Activated B cell treated with CpG ODN at 0.5 μM for 24 hours (primary cell): ENCODE measurements at regions not wholly inside any gene's neighbourhood (a gene's known extent, or its start where the extent isn't known, plus 50 kb on each side); places are given as distances from the start of the nearest gene placed in this dataset.

Experiments used
- ATAC-seq: fragments of 200-7000 bp; cut with Tn5 transposase; one replicate; pipeline ENCODE4 v1.10.0; 2021; ENCODE audit warnings: low read depth, mild to moderate bottlenecking, moderate library complexity
- CTCF ChIA-PET: fragments of 350-600 bp; sonication (Branson Sonifier 250); formaldehyde crosslinking; loops from one replicate; lab custom pipeline; 2021; ENCODE audit warnings: antibody characterized with exemption; lab: Charles Lee
- POLR2A ChIA-PET: fragments of 350-600 bp; sonication (Branson Sonifier 250); formaldehyde crosslinking; loops from one replicate; lab custom pipeline; 2021; ENCODE audit warnings: antibody characterized with exemption; lab: Charles Lee
- DNase-seq: peaks from one replicate; pipeline ENCODE4 v3.0.0; 2022
- H3K27ac Mint-ChIP-seq: one replicate; pipeline ENCODE4 v1.8.0; 2020; ENCODE audit warnings: mixed read lengths
- H3K27me3 Mint-ChIP-seq: one replicate; pipeline ENCODE4 v1.8.0; 2021; ENCODE audit warnings: mixed read lengths
- H3K36me3 Mint-ChIP-seq: one replicate; pipeline ENCODE4 v1.8.0; 2021; ENCODE audit warnings: low read depth, mixed read lengths
- H3K4me1 Mint-ChIP-seq: one replicate; pipeline ENCODE4 v1.8.0; 2021; ENCODE audit warnings: mixed read lengths
- H3K4me3 Mint-ChIP-seq: one replicate; pipeline ENCODE4 v1.8.0; 2020; ENCODE audit warnings: mild to moderate bottlenecking, mixed read lengths
- H3K9me3 Mint-ChIP-seq: one replicate; pipeline ENCODE4 v1.8.0; 2020; ENCODE audit warnings: mixed read lengths
- intact Hi-C: fragments of 100-400 bp; cut with micrococcal nuclease; formaldehyde crosslinking; loops from one replicate; pipeline ENCODE4 v1.15.1; 2024
- TF ChIP-seq, protein P1 (sequence below): fragments of 200-600 bp; IDR thresholded peaks from one replicate; pipeline ENCODE4 v1.8.0; 2022; ENCODE audit warnings: antibody characterized with exemption, mild to moderate bottlenecking

- H3K27me3 Mint-ChIP-seq: peaks cover 3% of the 10 kb centered on the region
- no peak overlapping the region for H3K27ac Mint-ChIP-seq
- ATAC-seq (no peak), DNase-seq (no peak)
- no peaks in the 10 kb centered on the region for H3K9me3 Mint-ChIP-seq
- H3K4me3 Mint-ChIP-seq: no peak overlapping the region
- POLR2A ChIA-PET: no interaction called here
- intact Hi-C loops: no loop called here
- no peaks in the 10 kb centered on the region for H3K36me3 Mint-ChIP-seq
- CTCF ChIA-PET: no interaction called here
- TF ChIP-seq, protein P1, sequence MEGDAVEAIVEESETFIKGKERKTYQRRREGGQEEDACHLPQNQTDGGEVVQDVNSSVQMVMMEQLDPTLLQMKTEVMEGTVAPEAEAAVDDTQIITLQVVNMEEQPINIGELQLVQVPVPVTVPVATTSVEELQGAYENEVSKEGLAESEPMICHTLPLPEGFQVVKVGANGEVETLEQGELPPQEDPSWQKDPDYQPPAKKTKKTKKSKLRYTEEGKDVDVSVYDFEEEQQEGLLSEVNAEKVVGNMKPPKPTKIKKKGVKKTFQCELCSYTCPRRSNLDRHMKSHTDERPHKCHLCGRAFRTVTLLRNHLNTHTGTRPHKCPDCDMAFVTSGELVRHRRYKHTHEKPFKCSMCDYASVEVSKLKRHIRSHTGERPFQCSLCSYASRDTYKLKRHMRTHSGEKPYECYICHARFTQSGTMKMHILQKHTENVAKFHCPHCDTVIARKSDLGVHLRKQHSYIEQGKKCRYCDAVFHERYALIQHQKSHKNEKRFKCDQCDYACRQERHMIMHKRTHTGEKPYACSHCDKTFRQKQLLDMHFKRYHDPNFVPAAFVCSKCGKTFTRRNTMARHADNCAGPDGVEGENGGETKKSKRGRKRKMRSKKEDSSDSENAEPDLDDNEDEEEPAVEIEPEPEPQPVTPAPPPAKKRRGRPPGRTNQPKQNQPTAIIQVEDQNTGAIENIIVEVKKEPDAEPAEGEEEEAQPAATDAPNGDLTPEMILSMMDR: no peak
- H3K4me1 Mint-ChIP-seq: no peaks in the 10 kb centered on the region
These were observed 90.1 kb downstream of the SREK1 start for GRCh38 chr5:66234241-66234640.

DNA sequence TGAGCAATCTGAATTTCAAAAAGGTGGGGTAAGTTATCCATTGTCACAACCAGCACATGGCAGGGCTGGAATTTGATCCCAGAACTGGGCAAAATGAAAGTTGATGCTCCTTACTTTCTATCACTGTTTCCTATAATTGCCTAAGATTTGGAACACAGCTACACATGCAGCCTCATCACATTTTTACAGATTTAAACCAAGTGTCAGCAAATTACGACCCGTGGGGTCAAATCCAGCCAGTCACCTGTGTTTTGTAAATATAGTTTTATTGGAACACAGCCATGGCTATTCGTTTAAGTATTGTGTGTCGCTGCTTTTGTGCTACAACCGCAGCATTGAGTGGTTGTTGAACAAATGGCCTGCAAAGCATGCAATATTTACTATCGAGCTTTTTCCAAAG is 94.3 kb downstream of the SREK1 start:
- ChIA-PET POLR2A (no interaction called here), CTCF (no interaction called here)
- DNase-seq (no peak), ATAC-seq (no peak)
- no peak overlapping the region for H3K27ac Mint-ChIP-seq
- peaks cover 7% of the 10 kb centered on the region for H3K27me3 Mint-ChIP-seq
- no peaks in the 10 kb centered on the region for H3K4me1 Mint-ChIP-seq
- H3K36me3 Mint-ChIP-seq: no peaks in the 10 kb centered on the region
- H3K4me3 Mint-ChIP-seq: no peak overlapping the region
- H3K9me3 Mint-ChIP-seq: no peaks in the 10 kb centered on the region
- TF ChIP-seq, protein P1: no peak
- intact Hi-C loops: no loop called here

DNA sequence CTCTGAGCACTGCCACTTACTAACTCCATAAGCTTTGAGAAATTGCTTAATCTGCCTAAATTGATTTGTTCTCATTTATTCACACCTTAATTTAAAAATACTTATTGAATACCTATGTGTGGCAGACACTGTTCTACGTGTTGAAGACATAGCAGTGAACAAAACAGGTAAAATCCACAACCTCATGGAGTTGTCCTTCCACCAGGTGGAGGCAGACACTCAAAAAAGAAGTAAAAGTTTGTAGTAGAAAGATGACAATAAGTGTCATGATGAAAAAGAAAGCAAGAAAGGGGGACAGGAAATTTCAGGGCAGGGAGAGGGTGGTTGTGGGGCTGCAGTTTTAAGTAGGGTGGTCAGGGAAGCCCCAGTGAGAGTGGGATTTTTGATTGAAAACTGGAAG is 94.9 kb downstream of the SREK1 start:
- Mint-ChIP-seq H3K36me3 (no peaks in the 10 kb centered on the region), H3K27me3 (peaks cover 7% of the 10 kb centered on the region), H3K4me1 (no peaks in the 10 kb centered on the region), H3K9me3 (no peaks in the 10 kb centered on the region), H3K27ac (no peak overlapping the region), H3K4me3 (no peak overlapping the region)
- TF ChIP-seq, protein P1: no peak
- intact Hi-C loops: no loop called here
- DNase-seq (no peak), ATAC-seq (no peak)
- ChIA-PET CTCF (no interaction called here), POLR2A (no interaction called here)

- Mint-ChIP-seq H3K27ac (no peak overlapping the region), H3K36me3 (no peaks in the 10 kb centered on the region), H3K27me3 (peaks cover 4% of the 10 kb centered on the region), H3K4me3 (no peak overlapping the region), H3K4me1 (no peaks in the 10 kb centered on the region), H3K9me3 (no peaks in the 10 kb centered on the region)
- no peak for DNase-seq
- ChIA-PET CTCF (no interaction called here), POLR2A (no interaction called here)
- TF ChIP-seq, protein P1: no peak
- ATAC-seq: no peak
- intact Hi-C loops: no loop called here
These were observed 97.2 kb downstream of the SREK1 start for GRCh38 chr5:66241136-66241825.

DNA sequence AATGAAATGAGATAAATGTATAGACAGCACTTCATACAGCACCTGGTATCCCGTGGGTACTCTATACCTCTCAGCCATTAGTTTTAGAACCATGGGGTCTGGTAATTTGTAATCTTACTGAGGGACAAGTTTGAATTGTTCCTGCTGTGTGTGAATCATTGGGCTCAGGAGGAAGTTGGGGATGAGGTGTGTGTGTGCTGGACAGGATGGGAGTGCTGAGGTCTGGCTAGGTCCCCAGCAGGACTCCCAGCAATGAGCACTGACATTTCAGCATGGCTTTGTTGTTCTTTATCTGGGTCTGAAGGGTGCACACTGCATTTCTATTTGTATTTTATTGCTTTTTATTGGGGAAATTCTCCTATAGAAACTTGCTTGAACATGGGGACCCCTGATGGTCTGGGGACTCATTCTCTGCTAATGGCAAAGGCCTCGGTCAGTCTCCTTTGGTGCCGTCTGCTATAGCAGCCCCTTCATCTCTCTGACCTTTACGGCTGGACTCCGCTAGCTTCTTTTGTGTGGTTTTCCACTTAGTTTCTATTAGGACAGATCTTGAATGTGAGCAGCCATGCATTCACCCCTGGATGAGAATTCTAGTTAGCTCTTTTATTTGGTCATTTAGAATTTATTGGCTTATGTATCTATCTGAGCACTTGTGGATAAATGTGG is 98.1 kb downstream of the SREK1 start:
- no peak overlapping the region for H3K4me3 Mint-ChIP-seq
- no peak for ATAC-seq
- H3K4me1 Mint-ChIP-seq: no peaks in the 10 kb centered on the region
- CTCF ChIA-PET: no interaction called here
- no peak for DNase-seq
- H3K27ac Mint-ChIP-seq: no peak overlapping the region
- H3K27me3 Mint-ChIP-seq: peaks cover 4% of the 10 kb centered on the region
- TF ChIP-seq, protein P1: no peak
- H3K36me3 Mint-ChIP-seq: no peaks in the 10 kb centered on the region
- H3K9me3 Mint-ChIP-seq: no peaks in the 10 kb centered on the region
- POLR2A ChIA-PET: no interaction called here
- intact Hi-C loops: no loop called here
